OCI-LY7 (cell line): ENCODE measurements at regions not wholly inside any gene's neighbourhood (a gene's known extent, or its start where the extent isn't known, plus 50 kb on each side); places are given as distances from the start of the nearest gene placed in this dataset.

Experiments
- BruUV-seq: library from RNA; stranded (reverse); fragments of 400-500 nt; replicated peaks from 2 replicates; lab custom pipeline; 2021; lab: Mats Ljungman, UMichigan
- CTCF ChIA-PET: fragments of 300-600 bp; sonication (Branson Sonifier 250); formaldehyde crosslinking; loops from one replicate; lab custom pipeline; 2022; ENCODE audit warnings: antibody characterized with exemption; ENCODE audit not compliant: unreplicated experiment; lab: Charles Lee
- POLR2A ChIA-PET: fragments of 300-600 bp; sonication (Branson Sonifier 250); formaldehyde crosslinking; loops from one replicate; lab custom pipeline; 2022; ENCODE audit warnings: antibody characterized with exemption; lab: Charles Lee
- DNase-seq: peaks from one replicate; pipeline ENCODE4 v3.0.0-alpha.2; 2015; ENCODE audit warnings: low spot score
- H2AFZ ChIP-seq: fragments of 200-600 bp; sonication (generic), shearing (Covaris generic); 2 replicates; pipeline ENCODE4 v1.6.1; 2014; ENCODE audit warnings: mild to moderate bottlenecking, antibody characterized with exemption, low read length, moderate library complexity
- H3K27ac ChIP-seq: fragments of 200-600 bp; sonication (generic); 2 replicates; pipeline ENCODE4 v1.5.1; 2014; ENCODE audit warnings: mixed run types, low read depth, mild to moderate bottlenecking, moderate library complexity, low read length, inconsistent platforms; ENCODE audit not compliant: poor library complexity, severe bottlenecking
- H3K36me3 ChIP-seq: fragments of 200-600 bp; sonication (generic); 2 replicates; pipeline ENCODE4 v1.6.1; 2014; ENCODE audit warnings: mild to moderate bottlenecking, antibody characterized with exemption, low read length, moderate library complexity, mixed read lengths; ENCODE audit not compliant: insufficient read depth
- H3K4me1 ChIP-seq: fragments of 200-600 bp; sonication (generic); 2 replicates; pipeline ENCODE4 v1.5.1; 2014; ENCODE audit warnings: mild to moderate bottlenecking, low read length; ENCODE audit not compliant: insufficient read depth, poor library complexity, severe bottlenecking
- H3K4me2 ChIP-seq: fragments of 200-600 bp; sonication (generic); 2 replicates; pipeline ENCODE4 v1.6.1; 2014; ENCODE audit warnings: mild to moderate bottlenecking, low read length
- H3K4me3 ChIP-seq: fragments of 200-600 bp; sonication (generic); 2 replicates; pipeline ENCODE4 v1.5.1; 2014; ENCODE audit warnings: mild to moderate bottlenecking, low read depth, low read length; ENCODE audit not compliant: poor library complexity, severe bottlenecking
- H3K79me2 ChIP-seq: fragments of 200-600 bp; sonication (generic); 2 replicates; pipeline ENCODE4 v1.6.1; 2016; ENCODE audit warnings: low read depth, mild to moderate bottlenecking, low read length, moderate library complexity, mixed read lengths; ENCODE audit not compliant: insufficient read depth
- H3K9me2 ChIP-seq: fragments of 200-600 bp; sonication (generic); 2 replicates; pipeline ENCODE4 v1.6.1; 2016; ENCODE audit warnings: mild to moderate bottlenecking, low read length, mixed read lengths; ENCODE audit not compliant: insufficient read depth
- H3K9me3 ChIP-seq: fragments of 200-600 bp; sonication (generic); 2 replicates; pipeline ENCODE4 v1.6.1; 2014; ENCODE audit warnings: mild to moderate bottlenecking, mixed run types, low read length, mixed read lengths
- H4K20me1 ChIP-seq: fragments of 200-600 bp; sonication (generic); 2 replicates; pipeline ENCODE4 v1.6.1; 2014; ENCODE audit warnings: mild to moderate bottlenecking, antibody characterized with exemption, low read length, moderate library complexity, mixed read lengths; ENCODE audit not compliant: insufficient read depth
- CTCF ChIP-seq: fragments of 200-600 bp; sonication (generic); conservative IDR thresholded peaks from 2 replicates; pipeline ENCODE4 v1.5.1; 2014; ENCODE audit warnings: mild to moderate bottlenecking, antibody characterized with exemption, low read length, moderate library complexity, mixed read lengths
- EZH2phosphoT487 ChIP-seq: fragments of 200-600 bp; sonication (generic); IDR thresholded peaks from 2 replicates; pipeline ENCODE4 v1.6.1; 2018; ENCODE audit warnings: low read depth, borderline replicate concordance, mild to moderate bottlenecking, mixed run types, antibody characterized with exemption, low read length, moderate library complexity, mixed read lengths
- intact Hi-C: fragments of 100-400 bp; cut with micrococcal nuclease; formaldehyde crosslinking; loops from one replicate; pipeline ENCODE4 v1.10.0; 2022; ENCODE audit not compliant: unreplicated experiment

DNA sequence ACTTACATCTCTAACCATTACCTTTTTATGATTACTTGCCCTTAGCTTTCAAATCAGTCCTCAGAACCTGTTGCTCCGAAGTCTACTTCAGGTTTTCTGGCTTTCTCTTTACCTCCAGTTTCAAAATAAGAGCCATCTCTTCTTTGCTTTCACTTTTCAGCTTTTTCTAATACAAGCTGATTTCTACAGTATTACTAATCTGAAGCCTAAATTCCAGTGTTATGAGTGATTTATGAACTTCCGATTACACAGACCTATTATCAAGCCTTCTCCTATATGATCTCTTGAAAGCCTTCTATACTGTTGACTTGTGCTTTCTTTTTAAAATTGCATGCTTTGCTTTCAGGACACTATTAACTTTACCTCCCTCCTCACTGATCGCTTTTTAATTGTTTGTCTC lies 1307.8 kb upstream of the CELF2 start:
- ChIA-PET POLR2A (interaction anchor here (1.1 kb wide), 1 partner anchor 615 kb away, joined by 3 read pairs; no protein-coding TSS in a partner anchor), CTCF (no interaction called here)
- H3K27ac ChIP-seq, result no peak overlapping the region
- H3K36me3 ChIP-seq, result no peaks in the 10 kb centered on the region
- no peaks in the 10 kb centered on the region; the same call in 1 of the 2 replicates for H3K79me2 ChIP-seq
- no peak overlapping the region for H3K4me3 ChIP-seq
- H3K4me2 ChIP-seq, result no peak overlapping the region
- TF ChIP-seq CTCF (no peak), EZH2phosphoT487 (no peak)
- peaks cover 20% of the 10 kb centered on the region for H3K9me3 ChIP-seq
- H2AFZ ChIP-seq, result peak overlapping the region; percentile 39; the same call in 1 of the 2 replicates
- peaks cover 4% of the 10 kb centered on the region; the same call in 1 of the 2 replicates for H3K9me2 ChIP-seq
- DNase-seq, result no peak
- peaks cover 23% of the 10 kb centered on the region for H3K4me1 ChIP-seq
- intact Hi-C loops, result no loop called here
- BruUV-seq, result no TSS peak
- no peaks in the 10 kb centered on the region for H4K20me1 ChIP-seq

GRCh38 chr10:9712393-9712792 lies 1305.3 kb upstream of the CELF2 start:
- Histone ChIP-seq H3K9me3 (peaks cover 20% of the 10 kb centered on the region), H3K9me2 (peaks cover 4% of the 10 kb centered on the region; the same call in 1 of the 2 replicates), H2AFZ (no peak overlapping the region), H3K36me3 (no peaks in the 10 kb centered on the region), H3K27ac (no peak overlapping the region), H3K4me1 (peaks cover 9% of the 10 kb centered on the region), H3K79me2 (no peaks in the 10 kb centered on the region; the same call in 1 of the 2 replicates), H3K4me2 (no peak overlapping the region), H3K4me3 (no peak overlapping the region), H4K20me1 (no peaks in the 10 kb centered on the region)
- ChIA-PET CTCF (no interaction called here), POLR2A (no interaction called here)
- intact Hi-C loops, result no loop called here
- BruUV-seq, result no TSS peak
- peak; percentile 20 for DNase-seq
- TF ChIP-seq CTCF, result no peak
- no peak for TF ChIP-seq EZH2phosphoT487

- Histone ChIP-seq H3K27ac (no peak overlapping the region), H3K4me3 (no peak overlapping the region), H4K20me1 (no peaks in the 10 kb centered on the region), H2AFZ (no peak overlapping the region), H3K4me1 (no peaks in the 10 kb centered on the region), H3K4me2 (no peak overlapping the region), H3K79me2 (no peaks in the 10 kb centered on the region), H3K9me3 (no peaks in the 10 kb centered on the region), H3K36me3 (no peaks in the 10 kb centered on the region), H3K9me2 (no peaks in the 10 kb centered on the region)
- intact Hi-C loops, result no loop called here
- no TSS peak for BruUV-seq
- TF ChIP-seq CTCF, result no peak
- no peak for DNase-seq
- ChIA-PET POLR2A (interaction anchor here (0.7 kb wide), 2 partner anchors 12 to 488 kb away, joined by 3 to 4 read pairs; no protein-coding TSS in a partner anchor), CTCF (no interaction called here)
These were observed 1298.4 kb upstream of the CELF2 start for GRCh38 chr10:9719246-9719645.
